CD4-positive, alpha-beta T cell treated with Interferon alpha-2 for 1 hour (primary cell): ENCODE measurements at regions not wholly inside any gene's neighbourhood (a gene's known extent, or its start where the extent isn't known, plus 50 kb on each side); places are given as distances from the start of the nearest gene placed in this dataset.
"Not testable (repeated sequence)": the region's sequence is repeated elsewhere in the genome, so short reads cannot be mapped to it uniquely, and the experiment has no call there.

Experiments
- DNase-seq, 2 donors: peaks; one replicate each; pipeline ENCODE4 v3.0.0-alpha.2; 2020 to 2022

DNA sequence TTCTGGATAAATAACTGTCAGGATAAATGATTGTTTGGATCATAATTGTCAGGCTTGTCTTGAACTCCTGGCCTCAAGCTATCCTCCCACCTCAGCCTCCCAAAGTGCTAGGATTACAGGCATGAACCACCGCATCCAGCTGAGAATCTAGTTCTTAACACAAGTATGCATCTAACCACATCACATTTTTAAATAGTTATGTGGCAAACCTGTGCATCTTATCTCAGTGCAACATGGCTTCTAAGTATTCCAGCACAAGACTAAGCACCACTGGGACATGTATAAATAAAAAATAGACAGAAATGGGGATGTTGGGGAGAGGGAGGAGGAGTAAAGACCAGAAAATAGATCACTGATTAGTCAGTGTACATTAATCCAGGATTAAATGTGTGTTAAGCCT is 74.7 kb upstream of the TBL1X start:
- no peak for DNase-seq

- no peak for DNase-seq
These were observed 74.0 kb upstream of the TBL1X start for GRCh38 chrX:9390693-9391368.

DNA sequence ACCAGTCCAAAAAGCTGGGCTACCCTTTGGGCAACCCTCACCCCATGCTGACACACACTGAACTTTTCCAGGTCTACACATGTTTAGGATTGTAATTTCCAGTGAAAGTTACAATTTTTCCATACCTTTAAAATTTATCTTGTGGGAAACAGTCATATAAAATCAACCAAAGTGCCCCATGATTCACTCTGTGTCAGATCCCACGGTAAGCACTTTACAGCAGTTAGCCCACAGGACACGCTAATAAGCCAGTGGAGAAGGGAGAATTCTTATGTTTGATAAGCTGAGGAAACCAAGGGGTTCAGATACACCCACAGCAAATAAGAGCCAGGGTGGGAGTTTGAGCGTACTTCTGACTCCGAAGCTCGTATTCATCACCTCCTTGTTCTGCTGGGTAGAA is 72.4 kb upstream of the TBL1X start:
- no peak for DNase-seq

DNA sequence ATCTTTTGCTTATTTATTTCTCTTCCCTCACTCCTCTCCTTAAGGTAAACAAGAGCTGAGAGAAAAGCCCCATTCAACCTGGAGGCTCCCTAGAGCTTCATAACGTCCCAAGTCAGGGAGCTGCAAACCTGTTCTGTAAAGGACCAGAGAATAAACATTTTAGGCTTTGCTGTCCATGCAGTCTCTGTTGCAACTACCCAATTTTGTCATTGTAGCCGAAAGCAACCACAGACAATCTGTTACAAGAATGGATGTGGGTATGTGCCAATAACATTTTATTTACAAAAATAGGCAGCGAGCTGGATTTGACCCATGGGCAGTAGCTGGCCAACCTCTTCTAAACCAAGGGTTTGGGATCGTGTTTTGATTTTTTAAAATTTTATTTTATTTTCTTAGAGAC is 71.3 kb upstream of the TBL1X start:
- no peak for DNase-seq

- DNase-seq = no peak
These were observed 70.6 kb upstream of the TBL1X start for GRCh38 chrX:9394212-9394611.

DNA sequence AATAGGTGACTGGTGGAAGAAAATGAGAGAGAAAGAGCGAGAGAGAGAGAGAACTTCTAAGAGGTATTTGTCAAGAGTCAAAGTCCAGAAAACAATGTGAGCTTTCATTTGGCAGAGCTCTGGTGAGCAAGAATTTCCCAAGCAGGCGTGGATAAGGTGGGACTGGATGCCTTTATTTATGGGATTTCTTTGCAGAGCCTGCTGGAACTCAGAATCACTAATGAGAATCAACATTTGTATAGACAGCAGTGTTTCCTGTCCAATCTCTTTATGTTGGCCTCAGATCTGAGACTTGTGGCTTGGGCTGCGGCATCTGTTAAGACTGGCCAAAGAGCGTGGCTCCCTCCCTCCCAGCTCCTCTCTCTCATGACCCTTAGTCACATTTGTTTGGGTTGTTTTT is 67.9 kb upstream of the TBL1X start:
- DNase-seq = no peak

GRCh38 chrX:9401051-9401450 is 63.8 kb upstream of the TBL1X start:
- DNase-seq = no peak

DNA sequence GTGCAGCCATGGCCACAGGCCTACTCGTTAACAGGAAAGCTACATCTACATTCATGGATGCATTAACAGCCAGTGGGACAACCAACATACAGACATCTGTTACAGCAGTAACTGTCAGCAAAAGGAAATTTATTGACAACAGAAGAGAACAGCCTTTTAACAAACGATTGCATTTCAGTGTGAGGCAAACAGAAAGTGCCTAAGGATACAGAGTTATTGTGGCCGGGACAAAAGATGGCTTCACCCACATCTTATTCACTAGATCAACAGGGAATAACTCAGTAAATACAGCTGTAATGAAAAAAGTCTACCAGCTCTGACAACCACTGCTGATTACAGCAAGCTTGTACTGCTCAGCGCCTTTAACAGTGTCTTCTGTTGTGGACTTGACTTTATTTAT is 61.5 kb upstream of the TBL1X start:
- DNase-seq = no peak

DNA sequence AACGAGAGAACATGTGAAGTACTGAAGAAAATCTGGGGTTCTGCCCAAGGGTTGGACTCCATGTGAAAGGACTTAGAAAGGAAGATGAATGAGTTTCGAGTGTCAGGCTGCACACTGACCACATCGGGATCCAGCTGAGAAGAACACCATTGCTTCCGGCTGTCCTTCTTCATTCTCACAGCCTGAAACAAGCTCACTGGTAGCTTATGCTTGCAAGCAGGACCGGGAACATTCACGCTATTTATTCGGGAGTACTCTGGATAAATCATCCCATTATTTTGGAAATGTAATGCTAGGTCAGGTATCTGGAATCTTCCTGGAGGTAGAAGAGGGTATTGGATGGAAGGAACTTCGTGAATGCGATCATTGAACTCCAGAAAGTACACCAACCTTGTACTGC is 59.2 kb upstream of the TBL1X start:
- DNase-seq = not testable (repeated sequence)

DNA sequence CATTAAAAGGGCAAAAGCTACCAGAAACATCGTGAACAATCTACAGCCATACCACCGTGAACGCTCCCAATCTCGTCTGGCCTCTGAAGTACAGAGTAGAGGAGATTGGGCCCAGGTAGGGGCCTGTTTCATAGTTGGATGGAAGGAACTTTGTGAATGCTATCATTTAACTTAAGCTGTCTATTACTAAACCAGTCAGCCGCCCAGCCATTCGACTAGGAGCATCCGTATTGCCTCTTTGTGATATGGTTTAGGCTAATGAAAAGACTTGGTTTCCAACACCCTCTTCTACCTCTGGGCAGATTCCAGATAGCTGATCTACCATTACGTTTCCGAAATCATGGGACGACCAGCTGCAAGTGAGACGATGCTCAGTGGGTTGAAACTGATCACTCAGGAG is 54.0 kb upstream of the TBL1X start:
- DNase-seq = not testable (repeated sequence)

GRCh38 chrX:9411682-9412081 is 53.2 kb upstream of the TBL1X start:
- not testable (repeated sequence) for DNase-seq

- DNase-seq = no peak
These were observed 50.4 kb upstream of the TBL1X start for GRCh38 chrX:9414416-9414815.
